GM04503 (cell line): ENCODE measurements at regions not wholly inside any gene's neighbourhood (a gene's known extent, or its start where the extent isn't known, plus 50 kb on each side); places are given as distances from the start of the nearest gene placed in this dataset.
"Not testable (repeated sequence)": the region's sequence is repeated elsewhere in the genome, so short reads cannot be mapped to it uniquely, and the experiment has no call there.

Source experiments
- DNase-seq: peaks from one replicate; pipeline ENCODE4 v3.0.0-alpha.2; 2012; ENCODE audit warnings: low read depth

- no peak for DNase-seq
These were observed 112.1 kb downstream of the CENPF start for GRCh38 chr1:214715126-214715525.

- no peak for DNase-seq
These were observed 114.4 kb downstream of the CENPF start for GRCh38 chr1:214717351-214717750.

- no peak for DNase-seq
These were observed 115.7 kb downstream of the CENPF start for GRCh38 chr1:214718724-214719123.

GRCh38 chr1:214719207-214719606, 116.2 kb downstream of the CENPF start:
- no peak for DNase-seq

GRCh38 chr1:214720561-214720960, 117.6 kb downstream of the CENPF start:
- no peak for DNase-seq

- no peak for DNase-seq
These were observed 124.3 kb downstream of the CENPF start for GRCh38 chr1:214727274-214727673.

GRCh38 chr1:214739621-214740238, 136.7 kb downstream of the CENPF start:
- DNase-seq: no peak

- DNase-seq: no peak
These were observed 137.5 kb downstream of the CENPF start for GRCh38 chr1:214740471-214740870.

GRCh38 chr1:214747050-214747635, 144.1 kb downstream of the CENPF start:
- no peak for DNase-seq

- no peak for DNase-seq
These were observed 150.3 kb downstream of the CENPF start for GRCh38 chr1:214753236-214753852.

GRCh38 chr1:214761030-214761429, 158.0 kb downstream of the CENPF start:
- DNase-seq: no peak

- DNase-seq: no peak
These were observed 159.9 kb downstream of the CENPF start for GRCh38 chr1:214762902-214763301.

GRCh38 chr1:214764502-214764901, 161.5 kb downstream of the CENPF start:
- no peak for DNase-seq

- DNase-seq: no peak
These were observed 164.2 kb downstream of the CENPF start for GRCh38 chr1:214767221-214767620.

- not testable (repeated sequence) for DNase-seq
These were observed 166.7 kb downstream of the CENPF start for GRCh38 chr1:214769666-214770065.

- no peak for DNase-seq
These were observed 174.4 kb downstream of the CENPF start for GRCh38 chr1:214777364-214777763.

- no peak for DNase-seq
These were observed 189.0 kb downstream of the CENPF start for GRCh38 chr1:214791961-214792360.

GRCh38 chr1:214792527-214793186, 189.7 kb downstream of the CENPF start:
- no peak for DNase-seq

GRCh38 chr1:214793708-214794107, 190.7 kb downstream of the CENPF start:
- DNase-seq: no peak

GRCh38 chr1:214801191-214801590, 198.2 kb downstream of the CENPF start:
- no peak for DNase-seq

- no peak for DNase-seq
These were observed 206.0 kb downstream of the CENPF start for GRCh38 chr1:214808845-214809460.

- no peak for DNase-seq
These were observed 213.6 kb downstream of the CENPF start for GRCh38 chr1:214816603-214817002.
